HepG2 (cell line): ENCODE measurements at regions not wholly inside any gene's neighbourhood (a gene's known extent, or its start where the extent isn't known, plus 50 kb on each side); places are given as distances from the start of the nearest gene placed in this dataset.

Experiments used
- ATAC-seq: fragments of 200-7000 bp; cut with Tn5 transposase; 3 replicates; pipeline ENCODE4 v1.9.1; 2020; ENCODE audit warnings: mild to moderate bottlenecking, moderate library complexity
- BruUV-seq: library from RNA; stranded (reverse); fragments of 400-500 nt; replicated peaks from 2 replicates; lab custom pipeline; 2021; lab: Mats Ljungman, UMichigan
- CTCF ChIA-PET: fragments of 300-600 bp; formaldehyde crosslinking; extraction: SDS; loops from one replicate; lab custom pipeline; 2021; ENCODE audit warnings: low total read pairs, inconsistent platforms, low intra/inter-chr PET ratio; lab: Yijun Ruan, JAX
- POLR2A ChIA-PET: fragments of 350-600 bp; sonication (Branson Sonifier 250); formaldehyde crosslinking; loops from one replicate; lab custom pipeline; 2020; ENCODE audit warnings: antibody characterized with exemption, inconsistent platforms; lab: Yijun Ruan, JAX
- DNase-seq: peaks from one replicate; pipeline ENCODE4 v3.0.0-alpha.2; 2015; ENCODE audit warnings: low spot score
- FAIRE-seq: peaks from 3 replicates; lab custom pipeline; 2011; peaks lifted over from hg19 to GRCh38; lab: Jason Lieb, UNC
- H2AFZ ChIP-seq: one replicate; pipeline ENCODE4 v1.6.1; 2011; ENCODE audit warnings: low read length, inconsistent platforms
- H3K27ac ChIP-seq: fragments of 300-600 bp; 3 replicates; pipeline ENCODE4 v1.8.0; 2011; ENCODE audit warnings: mixed run types, mild to moderate bottlenecking, mixed read lengths, low read length, inconsistent platforms; ENCODE audit not compliant: insufficient read depth; ENCODE audit errors: extremely low read length
- H3K27me3 ChIP-seq, 2 experiments: fragments of 200-600 bp in 1 of 2; 2 replicates in 1 of 2; 3 replicates in 1 of 2; pipeline versions ENCODE4 v1.6.0 to v1.8.0; 2011; ENCODE audit warnings: low read length in 2 of 2, mild to moderate bottlenecking in 2 of 2, moderate library complexity in 2 of 2, inconsistent platforms in 1 of 2; ENCODE audit not compliant: insufficient read depth in 2 of 2, control insufficient read depth in 1 of 2
- H3K36me3 ChIP-seq, 2 experiments: fragments of 200-600 bp in 1 of 2; replicated peaks in 1 of 2; 2 replicates in 1 of 2; 3 replicates in 1 of 2; pipeline versions ENCODE4 v1.5.1 to v1.8.0; 2011; ENCODE audit warnings: low read length in 2 of 2, inconsistent platforms in 1 of 2; ENCODE audit not compliant: insufficient read depth in 2 of 2, control insufficient read depth in 1 of 2
- H3K4me1 ChIP-seq: 2 replicates; pipeline ENCODE4 v1.5.1; 2012; ENCODE audit warnings: low read length, inconsistent platforms; ENCODE audit not compliant: insufficient read depth
- H3K4me2 ChIP-seq: 2 replicates; pipeline ENCODE4 v1.6.0; 2011; ENCODE audit warnings: low read depth, low read length, inconsistent platforms
- H3K4me3 ChIP-seq, 3 experiments: fragments of 200-600 bp in 1 of 3; sonication (generic), shearing (Covaris generic) in 1 of 3; replicated peaks in 1 of 3; 2 replicates each; pipeline ENCODE4 v1.5.1; 2011 to 2016; ENCODE audit warnings: low read length in 3 of 3, inconsistent platforms in 2 of 3, low read depth in 2 of 3, mild to moderate bottlenecking in 2 of 3, control low read depth in 1 of 3, mixed read lengths in 1 of 3; ENCODE audit not compliant: insufficient read depth in 1 of 3
- H3K79me2 ChIP-seq: one replicate; pipeline ENCODE4 v1.6.1; 2011; ENCODE audit warnings: low read length, inconsistent platforms; ENCODE audit not compliant: insufficient read depth
- H3K9ac ChIP-seq: 2 replicates; pipeline ENCODE4 v1.6.0; 2011; ENCODE audit warnings: mild to moderate bottlenecking, low read depth, low read length, inconsistent platforms; ENCODE audit not compliant: insufficient read depth
- H3K9me3 ChIP-seq: 2 replicates; pipeline ENCODE4 v1.5.1; 2012; ENCODE audit warnings: mild to moderate bottlenecking, low read length
- H4K20me1 ChIP-seq: 2 replicates; pipeline ENCODE4 v1.6.0; 2011; ENCODE audit warnings: inconsistent platforms, mild to moderate bottlenecking, low read length, moderate library complexity; ENCODE audit not compliant: insufficient read depth
- ATF3 ChIP-seq: sonication (generic); formaldehyde crosslinking; IDR thresholded peaks from 2 replicates; pipeline ENCODE4 v1.4.0; 2020; ENCODE audit warnings: missing genetic modification reagents
- ATRX ChIP-seq: sonication (generic); formaldehyde crosslinking; IDR thresholded peaks from 2 replicates; pipeline ENCODE4 v1.4.0; 2020; ENCODE audit warnings: missing genetic modification reagents, borderline replicate concordance
- FOSL2 ChIP-seq: sonication (generic); formaldehyde crosslinking; IDR thresholded peaks from 2 replicates; pipeline ENCODE4 v1.4.0; 2020; ENCODE audit warnings: missing genetic modification reagents
- HDAC6 ChIP-seq: fragments of 200-600 bp; sonication (generic); IDR thresholded peaks from 2 replicates; pipeline ENCODE4 v1.7.0; 2017; ENCODE audit warnings: mild to moderate bottlenecking, antibody characterized with exemption, low read length, low read depth
- MEF2D ChIP-seq: sonication (generic); formaldehyde crosslinking; IDR thresholded peaks from 2 replicates; pipeline ENCODE4 v1.5.1; 2020; ENCODE audit warnings: mild to moderate bottlenecking, missing genetic modification reagents
- RBAK ChIP-seq: sonication (generic); formaldehyde crosslinking; IDR thresholded peaks from 2 replicates; pipeline ENCODE4 v1.5.1; 2020; ENCODE audit warnings: mild to moderate bottlenecking, missing genetic modification reagents
- ZNF232 ChIP-seq: sonication (generic); formaldehyde crosslinking; IDR thresholded peaks from 2 replicates; pipeline ENCODE4 v1.4.0; 2020; ENCODE audit warnings: missing genetic modification reagents, borderline replicate concordance
- ZNF431 ChIP-seq: sonication (generic); formaldehyde crosslinking; IDR thresholded peaks from 2 replicates; pipeline ENCODE4 v1.9.0; 2022; ENCODE audit warnings: missing genetic modification reagents, low read depth, mild to moderate bottlenecking, borderline replicate concordance
- ZNF574 ChIP-seq: sonication (generic); formaldehyde crosslinking; IDR thresholded peaks from 2 replicates; pipeline ENCODE4 v1.4.0; 2020; ENCODE audit warnings: missing genetic modification reagents
- ZNF879 ChIP-seq: sonication (generic); formaldehyde crosslinking; IDR thresholded peaks from 2 replicates; pipeline ENCODE4 v1.8.1; 2023; ENCODE audit warnings: missing genetic modification reagents
- WGBS: methylation state at CpG from one replicate; pipeline ENCODE4 v1.1.6; 2017; ENCODE audit warnings: low lambda C conversion rate; 5-methylcytosine and 5-hydroxymethylcytosine counted together
- in situ Hi-C: cut with HindIII; loops from 2 replicates; pipeline ENCODE4 v1.10.0; 2017; ENCODE audit warnings: low pct_unique_long_range_greater_than_20kb; ENCODE audit not compliant: extremely low pct_ligation_motif_present
- intact Hi-C: fragments of 100-400 bp; cut with micrococcal nuclease; formaldehyde crosslinking; loops from one replicate; pipeline ENCODE4 v1.10.0; 2022; ENCODE audit not compliant: unreplicated experiment

DNA sequence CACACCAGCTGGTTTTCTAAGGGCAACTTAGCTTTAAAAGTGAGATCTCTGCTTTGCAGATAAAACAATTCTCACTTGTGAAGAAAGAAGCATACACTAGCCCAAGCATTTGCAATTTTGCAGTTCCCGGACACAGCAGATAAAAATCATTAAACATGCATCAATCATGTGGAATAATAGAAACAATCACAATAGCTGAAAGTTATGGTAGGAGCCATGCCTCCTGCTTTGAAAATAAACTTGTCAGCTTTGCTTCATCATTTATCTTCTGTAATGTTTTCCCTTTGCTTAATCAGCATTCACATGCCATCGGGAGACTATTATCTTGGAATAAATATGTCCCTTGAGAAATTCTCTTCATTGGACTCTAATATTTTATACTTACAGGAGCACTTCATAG lies 60.3 kb upstream of the DAB2 start:
- BruUV-seq, result no TSS peak
- in situ Hi-C loops, result no loop called here
- ATAC-seq (no peak), FAIRE-seq (no peak), DNase-seq (no peak)
- Histone ChIP-seq H2AFZ (no peak overlapping the region), H3K9me3 (no peaks in the 10 kb centered on the region), H3K4me2 (no peak overlapping the region), H3K4me1 (no peaks in the 10 kb centered on the region), H3K27ac (no peak overlapping the region), H3K79me2 (no peaks in the 10 kb centered on the region), H3K36me3 (no peaks in the 10 kb centered on the region), H3K9ac (no peak overlapping the region), H4K20me1 (no peaks in the 10 kb centered on the region), H3K27me3 (no peaks in the 10 kb centered on the region), H3K4me3 (no peak overlapping the region)
- intact Hi-C loops, result no loop called here
- 56% methylated on average over 2 of the region's 2 CpGs for WGBS
- CTCF ChIA-PET, result no interaction called here
- no peak for TF ChIP-seq ZNF879
- no peak for TF ChIP-seq ATRX
- TF ChIP-seq RBAK, result no peak
- no peak for TF ChIP-seq MEF2D
- TF ChIP-seq FOSL2 (CRISPR knock-in tag), result no peak
- no peak for TF ChIP-seq ZNF232
- no peak for TF ChIP-seq ATF3 (CRISPR knock-in tag)
- no peak for TF ChIP-seq ZNF431 (CRISPR knock-in tag)
- TF ChIP-seq HDAC6, result no peak
- no peak for TF ChIP-seq ZNF574 (CRISPR knock-in tag)
- POLR2A ChIA-PET, result no interaction called here
